ENCODE measurements at regions not wholly inside any gene's neighbourhood (a gene's known extent, or its start where the extent isn't known, plus 50 kb on each side); places are given as distances from the start of the nearest gene placed in this dataset.

- BruUV-seq (replicated peaks): no TSS peak
- no peaks in the 10 kb centered on the region for H3K4me1 ChIP-seq (ENCODE audit: control insufficient read depth, extremely low read depth, insufficient read depth, low read length)
- CTCF ChIA-PET: interaction anchor here (3.1 to 3.7 kb wide), 2 partner anchors 8 to 114 kb away, joined by 11 to 24 read pairs; partner anchors contain the start of gene COL1A2
- no peaks in the 10 kb centered on the region for H3K9me3 ChIP-seq (replicated peaks; ENCODE audit: control insufficient read depth, insufficient read depth, low read length)
- DNase-seq (ENCODE audit: low read depth, low spot score): peak; percentile 51
- no peak for TF ChIP-seq JUN (IDR thresholded peaks at IDR 0.05; ENCODE audit: borderline replicate concordance, insufficient read depth, insufficient read length, low read depth)
- no peak for TF ChIP-seq GATA2 (IDR thresholded peaks at IDR 0.05; ENCODE audit: insufficient read depth, insufficient read length, low read depth, low read length)
- no peak for TF ChIP-seq MYC (IDR thresholded peaks at IDR 0.05; ENCODE audit: low read depth, low read length)
- no peak for TF ChIP-seq POLR2A (IDR thresholded peaks at IDR 0.05; ENCODE audit: low read depth, low read length)
- TF ChIP-seq, protein P1, sequence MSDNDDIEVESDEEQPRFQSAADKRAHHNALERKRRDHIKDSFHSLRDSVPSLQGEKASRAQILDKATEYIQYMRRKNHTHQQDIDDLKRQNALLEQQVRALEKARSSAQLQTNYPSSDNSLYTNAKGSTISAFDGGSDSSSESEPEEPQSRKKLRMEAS (IDR thresholded peaks at IDR 0.05; ENCODE audit: insufficient read depth, insufficient read length): no peak
- TF ChIP-seq, protein P2, sequence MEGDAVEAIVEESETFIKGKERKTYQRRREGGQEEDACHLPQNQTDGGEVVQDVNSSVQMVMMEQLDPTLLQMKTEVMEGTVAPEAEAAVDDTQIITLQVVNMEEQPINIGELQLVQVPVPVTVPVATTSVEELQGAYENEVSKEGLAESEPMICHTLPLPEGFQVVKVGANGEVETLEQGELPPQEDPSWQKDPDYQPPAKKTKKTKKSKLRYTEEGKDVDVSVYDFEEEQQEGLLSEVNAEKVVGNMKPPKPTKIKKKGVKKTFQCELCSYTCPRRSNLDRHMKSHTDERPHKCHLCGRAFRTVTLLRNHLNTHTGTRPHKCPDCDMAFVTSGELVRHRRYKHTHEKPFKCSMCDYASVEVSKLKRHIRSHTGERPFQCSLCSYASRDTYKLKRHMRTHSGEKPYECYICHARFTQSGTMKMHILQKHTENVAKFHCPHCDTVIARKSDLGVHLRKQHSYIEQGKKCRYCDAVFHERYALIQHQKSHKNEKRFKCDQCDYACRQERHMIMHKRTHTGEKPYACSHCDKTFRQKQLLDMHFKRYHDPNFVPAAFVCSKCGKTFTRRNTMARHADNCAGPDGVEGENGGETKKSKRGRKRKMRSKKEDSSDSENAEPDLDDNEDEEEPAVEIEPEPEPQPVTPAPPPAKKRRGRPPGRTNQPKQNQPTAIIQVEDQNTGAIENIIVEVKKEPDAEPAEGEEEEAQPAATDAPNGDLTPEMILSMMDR (IDR thresholded peaks at IDR 0.05; ENCODE audit: extremely low read depth in 1 of 2, insufficient read depth in 1 of 2, low read depth in 1 of 2, low read length in 2 of 2): no peak
- TF ChIP-seq POLR2AphosphoS5 (IDR thresholded peaks at IDR 0.05; ENCODE audit: insufficient read depth, low read depth, low read length): no peak
- TF ChIP-seq FOS (IDR thresholded peaks at IDR 0.05; ENCODE audit: borderline replicate concordance, insufficient read depth, low read length): no peak
- TF ChIP-seq EZH2 (IDR thresholded peaks at IDR 0.05; ENCODE audit: borderline replicate concordance, low read depth, low read length, severe bottlenecking): no peak
- no peaks in the 10 kb centered on the region for H3K9me1 ChIP-seq (replicated peaks; ENCODE audit: control insufficient read depth, extremely low read depth, insufficient read depth, low read length)
- no peak overlapping the region for H3K4me3 ChIP-seq (replicated peaks in 1 of 3; ENCODE audit: insufficient read depth in 1 of 3, low read depth in 1 of 3, low read length in 3 of 3)
- no peak overlapping the region for H3K27ac ChIP-seq (ENCODE audit: insufficient read depth, low read depth, low read length)
- dilution Hi-C loops (cut with MboI; ENCODE audit: extremely low pct_ligation_motif_present, low sequenced_read_pairs): loop anchor here (25.0 kb wide), 1 partner anchor 156 kb away; no protein-coding TSS in a partner anchor
- no peaks in the 10 kb centered on the region for H4K20me1 ChIP-seq (replicated peaks; ENCODE audit: control insufficient read depth, extremely low read depth, insufficient read depth, low read length)
- peaks cover 0 to 5% of the 10 kb centered on the region in 2 experiments for H3K27me3 ChIP-seq (ENCODE audit: control insufficient read depth in 2 of 2, insufficient read depth in 2 of 2, low read length in 2 of 2)
- no peak for FAIRE-seq
- intact Hi-C loops (cut with micrococcal nuclease): no loop called here
- H2AFZ ChIP-seq (ENCODE audit: low read depth, low read length): no peak overlapping the region
- H3K4me2 ChIP-seq (ENCODE audit: insufficient read depth, low read length): no peak overlapping the region
- no peaks in the 10 kb centered on the region for H3K79me2 ChIP-seq (ENCODE audit: control insufficient read depth, insufficient read depth, low read length)
- H3K9ac ChIP-seq (replicated peaks; ENCODE audit: extremely low read depth, insufficient read depth, low read length): no peak overlapping the region
- POLR2A ChIA-PET: no interaction called here
- no peaks in the 10 kb centered on the region for H3K36me3 ChIP-seq (ENCODE audit: control insufficient read depth in 2 of 2, extremely low read depth in 1 of 2, insufficient read depth in 2 of 2, low read length in 2 of 2)
Observed at GRCh38 chr7:94280851-94281250, 113.8 kb upstream of the COL1A2 start.
